ENCODE measurements at regions not wholly inside any gene's neighbourhood (a gene's known extent, or its start where the extent isn't known, plus 50 kb on each side); places are given as distances from the start of the nearest gene placed in this dataset.
"Not testable (repeated sequence)": the region's sequence is repeated elsewhere in the genome, so short reads cannot be mapped to it uniquely, and the experiment has no call there.

DNA sequence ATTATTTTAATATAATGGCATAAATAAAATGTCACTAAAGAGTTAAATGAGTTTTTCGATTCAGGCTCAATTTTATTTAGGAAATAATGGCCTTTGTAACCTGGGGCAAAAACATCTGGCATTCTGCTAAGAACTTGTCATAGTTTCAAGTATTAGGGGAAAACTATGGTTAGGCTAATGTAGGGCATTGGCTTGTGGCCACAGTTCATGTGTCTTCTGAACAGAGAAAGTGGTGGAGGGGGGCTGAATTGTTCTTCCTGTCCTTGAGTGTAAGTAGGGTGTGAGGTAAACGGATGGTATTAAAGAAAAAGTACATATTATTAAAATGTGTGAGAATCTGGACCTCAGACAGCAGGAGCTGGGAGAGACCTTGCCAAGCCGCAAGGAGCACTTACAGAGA, 69.1 kb upstream of the KLF14 start:
- TF ChIP-seq, protein P1, sequence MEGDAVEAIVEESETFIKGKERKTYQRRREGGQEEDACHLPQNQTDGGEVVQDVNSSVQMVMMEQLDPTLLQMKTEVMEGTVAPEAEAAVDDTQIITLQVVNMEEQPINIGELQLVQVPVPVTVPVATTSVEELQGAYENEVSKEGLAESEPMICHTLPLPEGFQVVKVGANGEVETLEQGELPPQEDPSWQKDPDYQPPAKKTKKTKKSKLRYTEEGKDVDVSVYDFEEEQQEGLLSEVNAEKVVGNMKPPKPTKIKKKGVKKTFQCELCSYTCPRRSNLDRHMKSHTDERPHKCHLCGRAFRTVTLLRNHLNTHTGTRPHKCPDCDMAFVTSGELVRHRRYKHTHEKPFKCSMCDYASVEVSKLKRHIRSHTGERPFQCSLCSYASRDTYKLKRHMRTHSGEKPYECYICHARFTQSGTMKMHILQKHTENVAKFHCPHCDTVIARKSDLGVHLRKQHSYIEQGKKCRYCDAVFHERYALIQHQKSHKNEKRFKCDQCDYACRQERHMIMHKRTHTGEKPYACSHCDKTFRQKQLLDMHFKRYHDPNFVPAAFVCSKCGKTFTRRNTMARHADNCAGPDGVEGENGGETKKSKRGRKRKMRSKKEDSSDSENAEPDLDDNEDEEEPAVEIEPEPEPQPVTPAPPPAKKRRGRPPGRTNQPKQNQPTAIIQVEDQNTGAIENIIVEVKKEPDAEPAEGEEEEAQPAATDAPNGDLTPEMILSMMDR (optimal IDR thresholded peaks at IDR 0.05 in 1 of 3, IDR thresholded peaks at IDR 0.05 in 1 of 3, conservative IDR thresholded peaks at IDR 0.05 in 1 of 3; ENCODE audit: extremely low read depth in 1 of 3, insufficient read depth in 2 of 3, low read length in 3 of 3) = no peak
- no peak for TF ChIP-seq EZH2 (IDR thresholded peaks at IDR 0.05; ENCODE audit: low read length)
- H3K4me3 ChIP-seq (ENCODE audit: control insufficient read depth in 2 of 3, extremely low read depth in 1 of 3, insufficient read depth in 2 of 3, low read depth in 1 of 3, low read length in 3 of 3) = no peak overlapping the region
- FAIRE-seq (no peak), DNase-seq (ENCODE audit: low read depth, low spot score) (no peak)
- H3K9me3 ChIP-seq (ENCODE audit: control insufficient read depth, low read depth, low read length) = no peaks in the 10 kb centered on the region
- H4K20me1 ChIP-seq (ENCODE audit: control insufficient read depth, extremely low read depth, insufficient read depth, low read length) = no peaks in the 10 kb centered on the region
- H3K27me3 ChIP-seq (ENCODE audit: control insufficient read depth, extremely low read depth, insufficient read depth, low read length) = peaks cover 4% of the 10 kb centered on the region
- H3K9ac ChIP-seq (ENCODE audit: control insufficient read depth, extremely low read depth, insufficient read depth, low read length) = no peak overlapping the region
- H3K4me2 ChIP-seq (ENCODE audit: control insufficient read depth, extremely low read depth, insufficient read depth, low read depth, low read length) = no peak overlapping the region
- no peaks in the 10 kb centered on the region for H3K36me3 ChIP-seq (ENCODE audit: control insufficient read depth in 2 of 2, extremely low read depth in 1 of 2, insufficient read depth in 2 of 2, low read length in 2 of 2)
- H3K9me1 ChIP-seq (ENCODE audit: control insufficient read depth, extremely low read depth, insufficient read depth, low read length) = no peaks in the 10 kb centered on the region
- dilution Hi-C loops (cut with MboI; ENCODE audit: extremely low pct_ligation_motif_present, low sequenced_read_pairs) = no loop called here
- H3K4me1 ChIP-seq (ENCODE audit: control insufficient read depth, extremely low read depth, insufficient read depth, low read length) = no peaks in the 10 kb centered on the region
- H3K79me2 ChIP-seq (ENCODE audit: control insufficient read depth, insufficient read depth, low read length) = no peaks in the 10 kb centered on the region
- no peak overlapping the region for H2AFZ ChIP-seq (ENCODE audit: control insufficient read depth, low read length)
- no peak overlapping the region for H3K27ac ChIP-seq (ENCODE audit: control insufficient read depth, insufficient read depth, low read length)

DNA sequence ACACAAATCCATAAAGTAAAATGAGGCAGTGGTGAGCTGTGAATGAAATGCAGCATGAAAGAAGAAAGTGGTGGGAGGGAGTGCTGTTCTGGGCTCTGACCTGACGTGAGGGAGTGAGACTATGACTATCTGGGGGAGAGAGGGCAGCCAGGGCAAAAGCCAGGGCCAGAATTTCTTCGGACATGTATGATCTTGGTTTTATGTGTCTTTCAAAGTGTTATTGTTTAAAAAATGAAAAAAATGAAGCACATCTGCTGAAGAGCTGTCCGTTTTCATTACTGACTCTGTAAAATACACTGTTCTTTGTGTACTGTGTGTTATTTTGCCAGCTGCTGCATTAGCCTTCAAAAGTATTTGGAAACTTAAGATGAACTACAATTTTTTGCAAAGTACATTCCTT, 70.2 kb upstream of the KLF14 start:
- no peaks in the 10 kb centered on the region for H3K9me1 ChIP-seq (ENCODE audit: control insufficient read depth, extremely low read depth, insufficient read depth, low read length)
- H3K79me2 ChIP-seq (ENCODE audit: control insufficient read depth, insufficient read depth, low read length) = no peaks in the 10 kb centered on the region
- no peak overlapping the region for H3K27ac ChIP-seq (ENCODE audit: control insufficient read depth, insufficient read depth, low read length)
- dilution Hi-C loops (cut with MboI; ENCODE audit: extremely low pct_ligation_motif_present, low sequenced_read_pairs) = no loop called here
- H3K9me3 ChIP-seq (ENCODE audit: control insufficient read depth, low read depth, low read length) = no peaks in the 10 kb centered on the region
- no peaks in the 10 kb centered on the region for H3K36me3 ChIP-seq (ENCODE audit: control insufficient read depth in 2 of 2, extremely low read depth in 1 of 2, insufficient read depth in 2 of 2, low read length in 2 of 2)
- TF ChIP-seq, protein P1 (optimal IDR thresholded peaks at IDR 0.05 in 1 of 3, IDR thresholded peaks at IDR 0.05 in 1 of 3, conservative IDR thresholded peaks at IDR 0.05 in 1 of 3; ENCODE audit: extremely low read depth in 1 of 3, insufficient read depth in 2 of 3, low read length in 3 of 3) = no peak
- no peak for TF ChIP-seq EZH2 (IDR thresholded peaks at IDR 0.05; ENCODE audit: low read length)
- no peak overlapping the region for H3K4me3 ChIP-seq (ENCODE audit: control insufficient read depth in 2 of 3, extremely low read depth in 1 of 3, insufficient read depth in 2 of 3, low read depth in 1 of 3, low read length in 3 of 3)
- H3K4me2 ChIP-seq (ENCODE audit: control insufficient read depth, extremely low read depth, insufficient read depth, low read depth, low read length) = no peak overlapping the region
- no peak for FAIRE-seq
- no peaks in the 10 kb centered on the region for H3K4me1 ChIP-seq (ENCODE audit: control insufficient read depth, extremely low read depth, insufficient read depth, low read length)
- no peaks in the 10 kb centered on the region for H4K20me1 ChIP-seq (ENCODE audit: control insufficient read depth, extremely low read depth, insufficient read depth, low read length)
- DNase-seq (ENCODE audit: low read depth, low spot score) = no peak
- no peak overlapping the region for H2AFZ ChIP-seq (ENCODE audit: control insufficient read depth, low read length)
- no peak overlapping the region for H3K9ac ChIP-seq (ENCODE audit: control insufficient read depth, extremely low read depth, insufficient read depth, low read length)
- peaks cover 4% of the 10 kb centered on the region for H3K27me3 ChIP-seq (ENCODE audit: control insufficient read depth, extremely low read depth, insufficient read depth, low read length)

DNA sequence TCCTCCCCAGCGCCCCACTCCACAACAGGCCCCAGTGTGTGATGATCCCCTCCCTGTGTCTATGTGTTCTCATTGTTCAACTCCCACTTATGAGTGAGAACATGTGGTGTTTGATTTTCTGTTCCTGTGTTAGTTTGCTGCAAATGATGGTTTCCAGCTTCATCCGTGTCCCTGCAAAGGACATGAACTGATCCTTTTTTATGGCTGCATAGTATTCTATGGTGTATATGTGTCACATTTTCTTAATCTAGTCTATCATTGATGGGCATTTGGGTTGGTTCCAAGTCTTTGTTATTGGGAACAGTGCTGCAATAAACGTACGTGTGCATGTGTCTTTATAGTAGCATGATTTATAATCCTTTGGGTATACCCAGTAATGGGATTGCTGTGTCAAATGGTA, 78.8 kb upstream of the KLF14 start:
- FAIRE-seq; H3K4me1 ChIP-seq (ENCODE audit: control insufficient read depth, extremely low read depth, insufficient read depth, low read length); H3K36me3 ChIP-seq (ENCODE audit: control insufficient read depth in 2 of 2, extremely low read depth in 1 of 2, insufficient read depth in 2 of 2, low read length in 2 of 2); H2AFZ ChIP-seq (ENCODE audit: control insufficient read depth, low read length); H3K4me3 ChIP-seq (ENCODE audit: control insufficient read depth in 2 of 3, extremely low read depth in 1 of 3, insufficient read depth in 2 of 3, low read depth in 1 of 3, low read length in 3 of 3); H3K9me1 ChIP-seq (ENCODE audit: control insufficient read depth, extremely low read depth, insufficient read depth, low read length); H3K79me2 ChIP-seq (ENCODE audit: control insufficient read depth, insufficient read depth, low read length); H3K4me2 ChIP-seq (ENCODE audit: control insufficient read depth, extremely low read depth, insufficient read depth, low read depth, low read length); H4K20me1 ChIP-seq (ENCODE audit: control insufficient read depth, extremely low read depth, insufficient read depth, low read length); H3K9ac ChIP-seq (ENCODE audit: control insufficient read depth, extremely low read depth, insufficient read depth, low read length); DNase-seq (ENCODE audit: low read depth, low spot score); H3K27ac ChIP-seq (ENCODE audit: control insufficient read depth, insufficient read depth, low read length); H3K9me3 ChIP-seq (ENCODE audit: control insufficient read depth, low read depth, low read length); H3K27me3 ChIP-seq (ENCODE audit: control insufficient read depth, extremely low read depth, insufficient read depth, low read length); dilution Hi-C loops (cut with MboI; ENCODE audit: extremely low pct_ligation_motif_present, low sequenced_read_pairs): not testable (repeated sequence)

Measured in keratinocyte (primary cell).